ENCODE measurements at regions not wholly inside any gene's neighbourhood (a gene's known extent, or its start where the extent isn't known, plus 50 kb on each side); places are given as distances from the start of the nearest gene placed in this dataset.

- no peak for TF ChIP-seq CBX5 (IDR thresholded peaks at IDR 0.05; ENCODE audit: low read depth, low read length)
- TF ChIP-seq, protein P1, sequence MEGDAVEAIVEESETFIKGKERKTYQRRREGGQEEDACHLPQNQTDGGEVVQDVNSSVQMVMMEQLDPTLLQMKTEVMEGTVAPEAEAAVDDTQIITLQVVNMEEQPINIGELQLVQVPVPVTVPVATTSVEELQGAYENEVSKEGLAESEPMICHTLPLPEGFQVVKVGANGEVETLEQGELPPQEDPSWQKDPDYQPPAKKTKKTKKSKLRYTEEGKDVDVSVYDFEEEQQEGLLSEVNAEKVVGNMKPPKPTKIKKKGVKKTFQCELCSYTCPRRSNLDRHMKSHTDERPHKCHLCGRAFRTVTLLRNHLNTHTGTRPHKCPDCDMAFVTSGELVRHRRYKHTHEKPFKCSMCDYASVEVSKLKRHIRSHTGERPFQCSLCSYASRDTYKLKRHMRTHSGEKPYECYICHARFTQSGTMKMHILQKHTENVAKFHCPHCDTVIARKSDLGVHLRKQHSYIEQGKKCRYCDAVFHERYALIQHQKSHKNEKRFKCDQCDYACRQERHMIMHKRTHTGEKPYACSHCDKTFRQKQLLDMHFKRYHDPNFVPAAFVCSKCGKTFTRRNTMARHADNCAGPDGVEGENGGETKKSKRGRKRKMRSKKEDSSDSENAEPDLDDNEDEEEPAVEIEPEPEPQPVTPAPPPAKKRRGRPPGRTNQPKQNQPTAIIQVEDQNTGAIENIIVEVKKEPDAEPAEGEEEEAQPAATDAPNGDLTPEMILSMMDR (IDR thresholded peaks at IDR 0.05; ENCODE audit: control extremely low read depth in 1 of 3, insufficient read depth in 1 of 3, low read depth in 1 of 3, low read length in 3 of 3): no peak
- no peak for TF ChIP-seq POLR2A (IDR thresholded peaks at IDR 0.05; ENCODE audit: control extremely low read depth in 1 of 2, low read depth in 2 of 2, low read length in 2 of 2)
- no peak for TF ChIP-seq BRCA1 (IDR thresholded peaks at IDR 0.05; ENCODE audit: low read depth, low read length)
- no peak for TF ChIP-seq BACH1 (IDR thresholded peaks at IDR 0.05; ENCODE audit: low read length)
- no peak for TF ChIP-seq RAD21 (IDR thresholded peaks at IDR 0.05 in 1 of 2, conservative IDR thresholded peaks at IDR 0.05 in 1 of 2; ENCODE audit: low read depth in 2 of 2, low read length in 2 of 2)
- TF ChIP-seq GABPA (IDR thresholded peaks at IDR 0.05; ENCODE audit: borderline replicate concordance, insufficient read depth, low read length): no peak
- no peak for TF ChIP-seq CBX8 (IDR thresholded peaks at IDR 0.05; ENCODE audit: borderline replicate concordance, low read depth, low read length)
- no peak for TF ChIP-seq USF2 (IDR thresholded peaks at IDR 0.05; ENCODE audit: low read length)
- no peak for TF ChIP-seq HDAC6 (IDR thresholded peaks at IDR 0.05; ENCODE audit: low read depth, low read length)
- no peak for TF ChIP-seq EZH2 (IDR thresholded peaks at IDR 0.05; ENCODE audit: low read depth, low read length, severe bottlenecking)
Measured at GRCh38 chr17:73875346-73875745, 231.1 kb upstream of the SDK2 start.
